ENCODE measurements at regions not wholly inside any gene's neighbourhood (a gene's known extent, or its start where the extent isn't known, plus 50 kb on each side); places are given as distances from the start of the nearest gene placed in this dataset.

DNA sequence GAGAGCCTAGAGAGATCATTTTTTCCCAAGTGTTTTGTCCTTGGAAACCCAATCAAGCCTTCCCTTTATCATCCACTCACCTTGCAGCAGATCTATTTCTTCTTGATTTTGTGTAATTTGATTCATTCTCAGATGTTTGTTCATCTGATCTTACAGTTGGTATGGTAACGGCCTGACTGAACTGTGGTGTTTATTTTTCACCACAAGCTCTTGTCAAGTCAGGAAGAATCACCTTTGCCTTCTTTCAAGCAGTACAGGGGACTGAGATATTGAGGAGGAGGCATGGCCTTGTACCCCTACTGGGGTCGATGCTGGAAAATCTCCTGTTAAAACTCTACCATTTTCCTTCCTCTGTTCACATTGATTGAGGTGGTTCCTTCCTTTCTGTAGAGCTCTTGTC, 361.4 kb upstream of the CFAP20DC start:
- TF ChIP-seq POLR2A (IDR thresholded peaks at IDR 0.05): no peak
- TF ChIP-seq, protein P1, sequence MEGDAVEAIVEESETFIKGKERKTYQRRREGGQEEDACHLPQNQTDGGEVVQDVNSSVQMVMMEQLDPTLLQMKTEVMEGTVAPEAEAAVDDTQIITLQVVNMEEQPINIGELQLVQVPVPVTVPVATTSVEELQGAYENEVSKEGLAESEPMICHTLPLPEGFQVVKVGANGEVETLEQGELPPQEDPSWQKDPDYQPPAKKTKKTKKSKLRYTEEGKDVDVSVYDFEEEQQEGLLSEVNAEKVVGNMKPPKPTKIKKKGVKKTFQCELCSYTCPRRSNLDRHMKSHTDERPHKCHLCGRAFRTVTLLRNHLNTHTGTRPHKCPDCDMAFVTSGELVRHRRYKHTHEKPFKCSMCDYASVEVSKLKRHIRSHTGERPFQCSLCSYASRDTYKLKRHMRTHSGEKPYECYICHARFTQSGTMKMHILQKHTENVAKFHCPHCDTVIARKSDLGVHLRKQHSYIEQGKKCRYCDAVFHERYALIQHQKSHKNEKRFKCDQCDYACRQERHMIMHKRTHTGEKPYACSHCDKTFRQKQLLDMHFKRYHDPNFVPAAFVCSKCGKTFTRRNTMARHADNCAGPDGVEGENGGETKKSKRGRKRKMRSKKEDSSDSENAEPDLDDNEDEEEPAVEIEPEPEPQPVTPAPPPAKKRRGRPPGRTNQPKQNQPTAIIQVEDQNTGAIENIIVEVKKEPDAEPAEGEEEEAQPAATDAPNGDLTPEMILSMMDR (IDR thresholded peaks at IDR 0.05): no peak
